CD4-positive, alpha-beta T cell treated with Interleukin-12 subunit alpha and Interleukin-12 subunit beta, for 1 hour (primary cell): ENCODE measurements at regions not wholly inside any gene's neighbourhood (a gene's known extent, or its start where the extent isn't known, plus 50 kb on each side); places are given as distances from the start of the nearest gene placed in this dataset.
"Not testable (repeated sequence)": the region's sequence is repeated elsewhere in the genome, so short reads cannot be mapped to it uniquely, and the experiment has no call there.

Experiments
- DNase-seq: peaks from one replicate; pipeline ENCODE4 v3.0.0-alpha.2; 2020

- no peak for DNase-seq
Observed at GRCh38 chr2:194044321-194044720, 1612.7 kb upstream of the SLC39A10 start.

GRCh38 chr2:194021130-194021529 lies 1635.9 kb upstream of the SLC39A10 start:
- not testable (repeated sequence) for DNase-seq

- DNase-seq, result no peak
Observed at GRCh38 chr2:194020155-194020554, 1636.9 kb upstream of the SLC39A10 start.

GRCh38 chr2:194015751-194016150 lies 1641.3 kb upstream of the SLC39A10 start:
- no peak for DNase-seq

- DNase-seq, result no peak
Observed at GRCh38 chr2:194014639-194015038, 1642.4 kb upstream of the SLC39A10 start.

GRCh38 chr2:194004590-194005206 lies 1652.3 kb upstream of the SLC39A10 start:
- DNase-seq, result no peak

- DNase-seq, result no peak
Observed at GRCh38 chr2:194003911-194004310, 1653.1 kb upstream of the SLC39A10 start.

- no peak for DNase-seq
Observed at GRCh38 chr2:194002699-194003368, 1654.2 kb upstream of the SLC39A10 start.

- DNase-seq, result no peak
Observed at GRCh38 chr2:193990868-193991267, 1666.2 kb upstream of the SLC39A10 start.

GRCh38 chr2:193989645-193990044 lies 1667.4 kb upstream of the SLC39A10 start:
- no peak for DNase-seq

GRCh38 chr2:193988784-193989183 lies 1668.2 kb upstream of the SLC39A10 start:
- DNase-seq, result no peak

GRCh38 chr2:193985272-193985671 lies 1671.8 kb upstream of the SLC39A10 start:
- no peak for DNase-seq

GRCh38 chr2:193980599-193980998 lies 1676.4 kb upstream of the SLC39A10 start:
- no peak for DNase-seq

GRCh38 chr2:193973781-193974180 lies 1683.2 kb upstream of the SLC39A10 start:
- DNase-seq, result no peak

- no peak for DNase-seq
Observed at GRCh38 chr2:193966590-193966989, 1690.4 kb upstream of the SLC39A10 start.

GRCh38 chr2:193965263-193965662 lies 1691.8 kb upstream of the SLC39A10 start:
- DNase-seq, result no peak

- no peak for DNase-seq
Observed at GRCh38 chr2:193963472-193964119, 1693.4 kb upstream of the SLC39A10 start.

GRCh38 chr2:193946806-193947205 lies 1710.2 kb upstream of the SLC39A10 start:
- DNase-seq, result no peak

- no peak for DNase-seq
Observed at GRCh38 chr2:193943406-193943960, 1713.5 kb upstream of the SLC39A10 start.

GRCh38 chr2:193935114-193935513 lies 1721.9 kb upstream of the SLC39A10 start:
- DNase-seq, result no peak

- no peak for DNase-seq
Observed at GRCh38 chr2:193929131-193929530, 1727.9 kb upstream of the SLC39A10 start.

GRCh38 chr2:193907561-193907960 lies 1712.8 kb upstream of the TMEFF2 start:
- no peak for DNase-seq

GRCh38 chr2:193900292-193900691 lies 1705.6 kb upstream of the TMEFF2 start:
- no peak for DNase-seq

GRCh38 chr2:193895226-193895625 lies 1700.5 kb upstream of the TMEFF2 start:
- DNase-seq, result no peak
